Esophagus muscularis mucosa (tissue), 4 donors: ENCODE measurements at regions not wholly inside any gene's neighbourhood (a gene's known extent, or its start where the extent isn't known, plus 50 kb on each side); places are given as distances from the start of the nearest gene placed in this dataset.

Source experiments
- DNase-seq: peaks from one replicate; pipeline ENCODE4 v3.0.0-alpha.2; 2017; ENCODE audit errors: extremely low spot score
- H3K27ac ChIP-seq, 4 donors: fragments of 200-600 bp; sonication (generic); replicated peaks in 1 of 4; 1 replicate in 3 of 4; 2 replicates in 1 of 4; pipeline ENCODE4 v1.5.1; 2016 to 2019; ENCODE audit warnings: mild to moderate bottlenecking in 1 of 4
- H3K27me3 ChIP-seq, 4 donors: fragments of 200-600 bp; sonication (generic); one replicate each; pipeline versions ENCODE4 v1.5.1 to v1.6.0; 2016 to 2019
- H3K36me3 ChIP-seq, 4 donors: fragments of 200-600 bp; sonication (generic); one replicate each; pipeline ENCODE4 v1.5.1; 2016 to 2019
- H3K4me1 ChIP-seq, 4 donors: fragments of 200-600 bp; sonication (generic); one replicate each; pipeline ENCODE4 v1.5.1; 2016 to 2019
- H3K4me3 ChIP-seq, 4 donors: fragments of 200-600 bp; sonication (generic); 1 replicate in 2 of 4; 2 replicates in 2 of 4; pipeline ENCODE4 v1.5.1; 2016 to 2019; ENCODE audit warnings: mild to moderate bottlenecking in 4 of 4, moderate library complexity in 1 of 4
- H3K9me3 ChIP-seq, 4 donors: fragments of 200-600 bp; sonication (generic); 1 replicate in 3 of 4; 2 replicates in 1 of 4; pipeline ENCODE4 v1.5.1; 2016 to 2019
- EP300 ChIP-seq: sonication (generic); formaldehyde crosslinking; IDR thresholded peaks from one replicate; pipeline ENCODE4 v1.6.1; 2017; ENCODE audit warnings: antibody characterized with exemption
- POLR2A ChIP-seq: fragments of 450-650 bp; IDR thresholded peaks from one replicate; pipeline ENCODE4 v1.6.1; 2017; ENCODE audit warnings: antibody characterized with exemption, moderate library complexity, mild to moderate bottlenecking, low read depth
- POLR2AphosphoS5 ChIP-seq, 2 donors: sonication (generic); formaldehyde crosslinking; IDR thresholded peaks; one replicate each; pipeline ENCODE4 v1.6.1; 2017; ENCODE audit warnings: antibody characterized with exemption in 2 of 2
- WGBS: methylation state at CpG from one replicate; pipeline ENCODE4 v1.1.5; 2018; 5-methylcytosine and 5-hydroxymethylcytosine counted together
- intact Hi-C: fragments of 100-400 bp; cut with DNase I; formaldehyde crosslinking; loops from one replicate; pipeline ENCODE4 v1.15.1; 2023
- TF ChIP-seq, protein P1 (sequence below), 3 experiments: fragments of 200-600 bp in 2 of 3; fragments of 450-650 bp in 1 of 3; sonication (generic) in 2 of 3; IDR thresholded peaks; one replicate each; pipeline ENCODE4 v1.5.1; 2017 to 2019; ENCODE audit warnings: antibody characterized with exemption in 3 of 3, mild to moderate bottlenecking in 2 of 3, moderate library complexity in 1 of 3

DNA sequence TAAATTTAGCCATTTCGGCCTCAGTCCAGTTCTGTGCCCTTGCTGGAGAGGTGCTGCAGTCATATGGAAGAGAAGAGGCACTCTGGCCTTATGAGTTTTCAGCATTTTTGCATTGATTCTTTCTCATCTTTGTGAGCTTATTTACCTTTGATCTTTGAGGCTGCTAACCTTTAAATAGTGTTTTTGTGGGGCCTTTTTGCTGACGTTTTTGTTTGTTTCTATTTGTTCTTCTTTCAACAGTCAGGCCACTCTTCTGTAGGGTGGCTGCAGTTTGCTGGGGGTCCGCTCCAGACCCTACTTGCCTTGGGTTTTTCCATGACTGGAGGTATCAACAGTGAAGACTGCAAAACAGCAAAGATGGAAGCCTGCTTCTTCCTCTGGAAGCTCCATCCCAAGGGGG, 1951.7 kb upstream of the LRRTM1 start:
- Histone ChIP-seq H3K4me3 (no peak overlapping the region), H3K9me3 (peaks cover 0 to 3% (median 0%) of the 10 kb centered on the region in 4 donors), H3K27ac (no peak overlapping the region), H3K27me3 (no peaks in the 10 kb centered on the region), H3K36me3 (no peaks in the 10 kb centered on the region), H3K4me1 (no peaks in the 10 kb centered on the region)
- no peak for TF ChIP-seq EP300
- TF ChIP-seq POLR2AphosphoS5 (IDR thresholded peaks at IDR 0.05) = no peak
- no peak for TF ChIP-seq POLR2A
- TF ChIP-seq, protein P1, sequence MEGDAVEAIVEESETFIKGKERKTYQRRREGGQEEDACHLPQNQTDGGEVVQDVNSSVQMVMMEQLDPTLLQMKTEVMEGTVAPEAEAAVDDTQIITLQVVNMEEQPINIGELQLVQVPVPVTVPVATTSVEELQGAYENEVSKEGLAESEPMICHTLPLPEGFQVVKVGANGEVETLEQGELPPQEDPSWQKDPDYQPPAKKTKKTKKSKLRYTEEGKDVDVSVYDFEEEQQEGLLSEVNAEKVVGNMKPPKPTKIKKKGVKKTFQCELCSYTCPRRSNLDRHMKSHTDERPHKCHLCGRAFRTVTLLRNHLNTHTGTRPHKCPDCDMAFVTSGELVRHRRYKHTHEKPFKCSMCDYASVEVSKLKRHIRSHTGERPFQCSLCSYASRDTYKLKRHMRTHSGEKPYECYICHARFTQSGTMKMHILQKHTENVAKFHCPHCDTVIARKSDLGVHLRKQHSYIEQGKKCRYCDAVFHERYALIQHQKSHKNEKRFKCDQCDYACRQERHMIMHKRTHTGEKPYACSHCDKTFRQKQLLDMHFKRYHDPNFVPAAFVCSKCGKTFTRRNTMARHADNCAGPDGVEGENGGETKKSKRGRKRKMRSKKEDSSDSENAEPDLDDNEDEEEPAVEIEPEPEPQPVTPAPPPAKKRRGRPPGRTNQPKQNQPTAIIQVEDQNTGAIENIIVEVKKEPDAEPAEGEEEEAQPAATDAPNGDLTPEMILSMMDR (IDR thresholded peaks at IDR 0.05) = no peak
- WGBS = 79% methylated on average over 3 of the region's 3 CpGs
- DNase-seq = no peak
- intact Hi-C loops = no loop called here

DNA sequence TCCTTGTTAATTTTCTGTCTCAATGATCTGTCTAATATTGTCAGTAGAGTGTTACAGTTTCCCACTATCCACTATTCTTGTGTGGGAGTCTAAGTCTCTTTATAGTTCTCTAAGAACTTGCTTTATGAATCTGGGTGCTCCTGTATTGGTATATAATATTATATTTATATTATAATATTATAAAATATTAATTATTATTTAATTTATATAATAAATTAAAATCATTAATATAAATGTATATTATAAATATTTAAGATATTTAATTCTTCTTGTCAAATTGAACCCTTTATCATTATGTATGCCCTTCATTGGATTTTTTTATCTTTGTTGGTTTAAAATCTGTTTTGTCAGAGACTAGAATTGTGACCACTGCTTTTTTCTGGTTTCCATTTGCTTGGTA, 1950.2 kb upstream of the LRRTM1 start:
- Histone ChIP-seq H3K4me3 (no peak overlapping the region), H3K27me3 (no peaks in the 10 kb centered on the region), H3K36me3 (no peaks in the 10 kb centered on the region), H3K4me1 (no peaks in the 10 kb centered on the region), H3K27ac (no peak overlapping the region), H3K9me3 (peaks cover 0 to 3% (median 0%) of the 10 kb centered on the region in 4 donors)
- no peak for DNase-seq
- intact Hi-C loops = no loop called here
- TF ChIP-seq, protein P1 (IDR thresholded peaks at IDR 0.05) = no peak
- TF ChIP-seq EP300 (no peak), POLR2A (no peak), POLR2AphosphoS5 (IDR thresholded peaks at IDR 0.05) (no peak)

GRCh38 chr2:82246220-82246775, 1941.7 kb upstream of the LRRTM1 start:
- no peaks in the 10 kb centered on the region for H3K27me3 ChIP-seq
- no peak overlapping the region for H3K27ac ChIP-seq
- no peaks in the 10 kb centered on the region for H3K4me1 ChIP-seq
- DNase-seq = no peak
- intact Hi-C loops = no loop called here
- TF ChIP-seq, protein P1 (IDR thresholded peaks at IDR 0.05) = no peak
- TF ChIP-seq POLR2A (no peak), POLR2AphosphoS5 (IDR thresholded peaks at IDR 0.05) (no peak), EP300 (no peak)
- peaks cover 0 to 2% (median 0%) of the 10 kb centered on the region in 4 donors for H3K9me3 ChIP-seq
- WGBS = 66% methylated on average over 1 of the region's 1 CpG
- no peak overlapping the region for H3K4me3 ChIP-seq
- no peaks in the 10 kb centered on the region for H3K36me3 ChIP-seq

DNA sequence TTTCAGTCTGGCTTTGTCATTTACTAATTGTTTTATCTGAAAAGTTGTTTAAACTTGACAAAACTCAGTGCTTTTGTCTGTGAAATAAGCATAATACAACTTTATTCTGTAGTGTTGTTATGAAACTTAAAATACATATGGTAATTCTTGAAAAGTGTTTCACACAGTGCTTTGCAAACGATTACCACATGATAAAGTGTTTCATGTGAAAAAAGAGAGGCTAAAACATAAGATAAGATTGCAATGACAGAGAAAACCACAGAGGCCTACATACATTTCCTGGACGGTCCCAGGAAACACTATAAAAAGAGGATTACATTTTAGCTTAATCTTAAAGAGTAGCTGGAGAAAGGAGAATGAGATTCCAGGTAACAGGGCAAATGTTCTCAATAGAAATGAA, 1934.6 kb upstream of the LRRTM1 start:
- intact Hi-C loops = no loop called here
- no peak overlapping the region for H3K4me3 ChIP-seq

More for the DNA sequence above, 1934.6 kb upstream of the LRRTM1 start:
- no peak for DNase-seq
- H3K9me3 ChIP-seq = peaks cover 0 to 6% (median 0%) of the 10 kb centered on the region in 4 donors
- H3K27ac ChIP-seq = no peak overlapping the region
- peaks cover 0 to 10% (median 4%) of the 10 kb centered on the region in 4 donors for H3K4me1 ChIP-seq
- 52% methylated on average over 2 of the region's 2 CpGs for WGBS
- H3K36me3 ChIP-seq = no peaks in the 10 kb centered on the region
- no peaks in the 10 kb centered on the region for H3K27me3 ChIP-seq
- TF ChIP-seq, protein P1 (IDR thresholded peaks at IDR 0.05) = no peak
- TF ChIP-seq POLR2A (no peak), EP300 (no peak), POLR2AphosphoS5 (IDR thresholded peaks at IDR 0.05) (no peak)
